ENCODE measurements at regions not wholly inside any gene's neighbourhood (a gene's known extent, or its start where the extent isn't known, plus 50 kb on each side); places are given as distances from the start of the nearest gene placed in this dataset.

DNA sequence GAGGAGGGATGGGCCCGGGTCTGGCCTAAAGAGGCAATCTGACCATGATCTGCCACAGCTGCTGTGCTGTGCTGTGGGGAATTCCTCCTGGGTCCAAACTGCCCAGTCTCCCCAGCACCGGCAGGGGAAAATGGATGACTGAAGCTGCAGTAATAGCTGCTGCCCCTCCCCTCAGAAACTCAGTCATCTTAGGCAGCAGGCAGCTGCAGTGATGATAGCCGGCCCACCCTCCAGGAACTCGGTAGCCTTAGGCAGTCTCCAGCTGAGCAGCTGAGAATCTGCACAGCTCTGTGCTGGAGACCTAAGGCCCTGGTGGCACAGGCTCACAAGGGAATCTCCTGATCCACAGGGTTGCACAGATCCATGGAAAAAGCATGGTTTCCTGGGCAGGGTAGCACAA lies 113.4 kb upstream of the USP38 start:
- CTCF ChIA-PET = no interaction called here
- no peak overlapping the region for H3K4me3 Mint-ChIP-seq
- H3K9me3 Mint-ChIP-seq = peaks cover 6% of the 10 kb centered on the region
- no peaks in the 10 kb centered on the region for H3K36me3 Mint-ChIP-seq
- DNase-seq = no peak
- no peaks in the 10 kb centered on the region for H3K4me1 Mint-ChIP-seq
- H3K27me3 Mint-ChIP-seq = no peaks in the 10 kb centered on the region
- no peak overlapping the region for H3K27ac Mint-ChIP-seq

DNA sequence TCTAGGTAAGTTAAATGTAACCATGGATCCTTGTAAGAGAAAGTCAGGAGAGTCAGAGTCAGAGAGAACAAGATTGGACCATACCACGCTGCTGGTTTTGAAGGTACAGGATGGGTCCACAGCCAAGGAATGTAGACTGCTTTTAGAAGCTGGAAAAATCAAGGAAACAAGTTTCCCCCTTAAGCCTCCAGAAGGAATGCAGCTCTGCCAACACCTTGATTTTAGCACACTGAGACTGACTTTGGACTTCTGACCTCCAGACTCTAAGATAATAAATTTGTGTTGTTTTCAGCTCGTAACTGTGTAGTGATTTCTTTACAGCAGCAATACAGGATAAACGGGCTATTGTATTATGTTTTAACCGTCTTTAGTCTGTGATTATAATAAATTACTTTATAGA lies 108.0 kb upstream of the USP38 start:
- Mint-ChIP-seq H3K4me1 (no peaks in the 10 kb centered on the region), H3K27ac (no peak overlapping the region), H3K36me3 (no peaks in the 10 kb centered on the region), H3K27me3 (peaks cover 3% of the 10 kb centered on the region), H3K4me3 (no peak overlapping the region), H3K9me3 (no peaks in the 10 kb centered on the region)
- no peak for DNase-seq
- CTCF ChIA-PET = no interaction called here

DNA sequence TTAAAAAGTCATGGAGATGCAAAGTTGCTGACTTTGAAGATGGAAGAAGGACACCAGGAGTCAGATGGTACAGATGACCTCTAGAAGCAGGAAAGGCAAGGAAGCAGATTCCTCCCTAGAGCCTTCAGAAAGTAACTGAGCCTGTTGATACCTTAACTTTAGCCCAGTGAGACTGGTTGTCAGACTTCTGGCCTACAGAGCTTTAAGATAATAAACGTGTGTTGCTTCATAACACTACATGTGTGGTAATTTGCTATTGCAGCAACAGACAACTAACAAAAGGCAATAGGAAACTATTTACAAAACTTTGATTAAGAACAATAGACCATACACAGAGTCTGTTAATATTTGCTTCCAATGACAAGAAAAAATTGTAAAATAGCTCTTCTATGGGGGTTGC lies 102.0 kb upstream of the USP38 start:
- CTCF ChIA-PET = no interaction called here
- Mint-ChIP-seq H3K27me3 (peaks cover 3% of the 10 kb centered on the region), H3K4me1 (no peaks in the 10 kb centered on the region), H3K27ac (no peak overlapping the region), H3K36me3 (no peaks in the 10 kb centered on the region), H3K9me3 (no peaks in the 10 kb centered on the region), H3K4me3 (no peak overlapping the region)
- no peak for DNase-seq

GRCh38 chr4:143083756-143084472 lies 100.8 kb upstream of the USP38 start:
- CTCF ChIA-PET = no interaction called here
- no peak for DNase-seq
- H3K4me3 Mint-ChIP-seq = no peak overlapping the region

DNA sequence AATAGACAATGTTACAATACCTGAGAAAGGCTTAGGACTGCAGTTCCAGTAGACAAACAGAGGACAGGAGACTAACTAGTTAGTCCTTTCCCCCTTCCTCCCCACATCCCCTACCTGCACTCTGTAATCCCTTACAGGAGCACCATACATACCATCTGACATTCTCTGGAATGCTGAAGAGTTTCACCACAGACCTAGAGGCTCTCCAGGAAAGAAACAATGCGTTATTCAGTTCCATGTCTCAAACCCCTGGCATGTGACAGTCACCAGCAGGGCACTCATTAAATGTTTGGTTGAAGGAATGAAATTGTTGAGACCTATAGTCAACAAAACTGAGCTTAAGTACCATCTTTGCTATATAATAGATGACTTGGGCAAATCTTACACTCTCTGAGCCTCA lies 100.2 kb upstream of the USP38 start:
- no peaks in the 10 kb centered on the region for H3K9me3 Mint-ChIP-seq
- no peaks in the 10 kb centered on the region for H3K4me1 Mint-ChIP-seq
- no peak for DNase-seq
- CTCF ChIA-PET = no interaction called here
- H3K36me3 Mint-ChIP-seq = no peaks in the 10 kb centered on the region
- no peak overlapping the region for H3K4me3 Mint-ChIP-seq
- H3K27me3 Mint-ChIP-seq = peaks cover 4% of the 10 kb centered on the region
- no peak overlapping the region for H3K27ac Mint-ChIP-seq

More at GRCh38 chr4:143083756-143084472, 100.8 kb upstream of the USP38 start:
- Mint-ChIP-seq H3K9me3 (no peaks in the 10 kb centered on the region), H3K27me3 (no peaks in the 10 kb centered on the region), H3K4me1 (no peaks in the 10 kb centered on the region), H3K36me3 (no peaks in the 10 kb centered on the region), H3K27ac (no peak overlapping the region)

DNA sequence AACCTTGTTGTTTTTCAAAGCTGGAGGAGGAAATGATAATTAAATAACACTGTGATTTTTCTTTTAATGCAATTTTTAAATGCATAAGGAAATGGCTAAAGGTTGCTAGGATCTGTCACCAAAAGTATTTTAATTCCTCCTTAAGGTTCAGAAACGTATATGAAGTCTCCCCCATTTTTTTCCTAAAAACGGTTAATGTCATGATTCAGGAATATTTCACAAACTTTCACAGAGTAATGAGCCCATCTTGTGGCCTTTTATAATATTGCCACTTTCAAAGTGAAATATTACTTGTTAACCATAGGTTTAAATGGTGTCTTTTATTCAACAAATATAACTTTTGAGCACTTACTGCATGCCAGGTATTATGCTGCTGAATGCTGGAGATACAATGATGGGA lies 99.5 kb upstream of the USP38 start:
- Mint-ChIP-seq H3K27me3 (peaks cover 4% of the 10 kb centered on the region), H3K27ac (no peak overlapping the region), H3K4me1 (no peaks in the 10 kb centered on the region), H3K36me3 (no peaks in the 10 kb centered on the region), H3K4me3 (no peak overlapping the region), H3K9me3 (no peaks in the 10 kb centered on the region)
- CTCF ChIA-PET = no interaction called here
- no peak for DNase-seq

- H3K27me3 Mint-ChIP-seq = peaks cover 4% of the 10 kb centered on the region
- no peaks in the 10 kb centered on the region for H3K9me3 Mint-ChIP-seq
- CTCF ChIA-PET = no interaction called here
- DNase-seq = no peak
- no peaks in the 10 kb centered on the region for H3K4me1 Mint-ChIP-seq
- H3K27ac Mint-ChIP-seq = no peak overlapping the region
- H3K4me3 Mint-ChIP-seq = no peak overlapping the region
- no peaks in the 10 kb centered on the region for H3K36me3 Mint-ChIP-seq
Measured at GRCh38 chr4:143085659-143086058, 99.1 kb upstream of the USP38 start.

DNA sequence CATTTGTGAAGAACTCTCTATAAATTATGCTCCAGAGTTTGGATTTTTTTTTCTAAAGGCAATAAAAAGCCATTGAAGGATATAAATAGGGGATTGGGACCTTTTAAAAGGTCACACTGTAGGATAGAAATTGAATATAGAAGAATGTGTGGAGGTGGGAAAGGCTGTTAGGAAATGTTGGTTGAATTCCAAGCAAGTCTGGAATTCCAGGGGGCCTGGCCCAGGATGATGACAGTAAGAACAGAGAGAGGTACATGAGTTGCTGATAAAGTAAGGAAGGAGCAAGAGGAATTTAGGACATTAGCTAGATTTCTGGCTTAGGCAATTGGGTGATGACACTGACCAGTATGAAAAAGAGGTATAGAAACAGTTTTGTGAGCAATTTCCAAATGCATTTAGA lies 95.4 kb upstream of the USP38 start:
- H3K36me3 Mint-ChIP-seq = no peaks in the 10 kb centered on the region
- H3K4me1 Mint-ChIP-seq = no peaks in the 10 kb centered on the region
- CTCF ChIA-PET = no interaction called here
- no peak overlapping the region for H3K4me3 Mint-ChIP-seq
- H3K27ac Mint-ChIP-seq = no peak overlapping the region
- no peak for DNase-seq
- no peaks in the 10 kb centered on the region for H3K9me3 Mint-ChIP-seq
- peaks cover 4% of the 10 kb centered on the region for H3K27me3 Mint-ChIP-seq

DNA sequence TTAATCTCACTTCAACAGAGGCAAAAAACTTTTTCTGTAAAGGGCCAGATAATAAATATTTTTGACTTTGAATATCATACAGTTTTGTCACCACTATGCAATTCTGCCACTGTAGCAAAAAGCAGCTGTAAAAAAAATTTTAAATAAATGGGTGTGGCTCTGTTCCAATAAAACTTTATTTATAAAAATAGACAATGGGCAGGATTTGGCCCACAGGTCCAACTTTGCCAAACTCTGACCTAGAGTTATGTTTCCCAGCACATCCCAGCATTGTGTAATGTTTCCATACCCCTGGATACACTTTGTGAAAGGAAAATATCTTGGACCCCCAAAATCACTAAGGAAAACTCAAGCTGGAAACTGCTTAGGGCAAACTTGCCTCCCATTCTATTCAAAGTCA lies 94.9 kb upstream of the USP38 start:
- Mint-ChIP-seq H3K4me1 (no peaks in the 10 kb centered on the region), H3K4me3 (no peak overlapping the region), H3K27ac (no peak overlapping the region), H3K36me3 (no peaks in the 10 kb centered on the region), H3K27me3 (peaks cover 4% of the 10 kb centered on the region), H3K9me3 (no peaks in the 10 kb centered on the region)
- DNase-seq = no peak
- CTCF ChIA-PET = no interaction called here

DNA sequence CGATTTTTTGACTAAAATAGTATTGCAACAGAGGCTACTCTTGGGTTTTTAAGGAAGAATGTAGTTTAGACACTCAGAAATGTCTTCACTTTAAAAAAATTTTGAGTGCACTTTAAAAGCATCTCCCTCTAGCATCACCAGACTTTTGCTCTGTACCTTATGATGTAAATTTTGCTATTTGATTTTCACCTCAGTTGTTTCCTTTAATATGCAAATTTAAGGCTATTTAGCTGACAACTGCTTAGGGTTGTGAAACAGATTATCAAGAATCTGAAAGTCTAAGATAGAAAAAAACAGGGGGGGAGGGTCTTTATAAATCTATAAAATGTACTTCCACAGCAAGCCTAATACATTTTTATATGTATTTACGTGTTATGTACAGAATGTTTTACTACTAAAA lies 92.9 kb upstream of the USP38 start:
- Mint-ChIP-seq H3K4me3 (no peak overlapping the region), H3K4me1 (no peaks in the 10 kb centered on the region), H3K9me3 (no peaks in the 10 kb centered on the region), H3K27me3 (peaks cover 4% of the 10 kb centered on the region), H3K36me3 (no peaks in the 10 kb centered on the region), H3K27ac (no peak overlapping the region)
- CTCF ChIA-PET = interaction anchor here (1.2 kb wide), 1 partner anchor 67 kb away, joined by 3 read pairs; no protein-coding TSS in a partner anchor
- DNase-seq = no peak

GRCh38 chr4:143095447-143095846 lies 89.3 kb upstream of the USP38 start:
- H3K4me1 Mint-ChIP-seq = no peaks in the 10 kb centered on the region
- H3K4me3 Mint-ChIP-seq = no peak overlapping the region
- H3K27ac Mint-ChIP-seq = peak overlapping the region; percentile 15
- DNase-seq = no peak
- CTCF ChIA-PET = no interaction called here
- H3K9me3 Mint-ChIP-seq = no peaks in the 10 kb centered on the region
- no peaks in the 10 kb centered on the region for H3K27me3 Mint-ChIP-seq
- no peaks in the 10 kb centered on the region for H3K36me3 Mint-ChIP-seq

GRCh38 chr4:143097751-143098150 lies 87.0 kb upstream of the USP38 start:
- no peaks in the 10 kb centered on the region for H3K36me3 Mint-ChIP-seq
- H3K27ac Mint-ChIP-seq = no peak overlapping the region
- H3K27me3 Mint-ChIP-seq = no peaks in the 10 kb centered on the region
- DNase-seq = no peak
- CTCF ChIA-PET = no interaction called here
- no peaks in the 10 kb centered on the region for H3K9me3 Mint-ChIP-seq
- no peak overlapping the region for H3K4me3 Mint-ChIP-seq
- H3K4me1 Mint-ChIP-seq = no peaks in the 10 kb centered on the region

DNA sequence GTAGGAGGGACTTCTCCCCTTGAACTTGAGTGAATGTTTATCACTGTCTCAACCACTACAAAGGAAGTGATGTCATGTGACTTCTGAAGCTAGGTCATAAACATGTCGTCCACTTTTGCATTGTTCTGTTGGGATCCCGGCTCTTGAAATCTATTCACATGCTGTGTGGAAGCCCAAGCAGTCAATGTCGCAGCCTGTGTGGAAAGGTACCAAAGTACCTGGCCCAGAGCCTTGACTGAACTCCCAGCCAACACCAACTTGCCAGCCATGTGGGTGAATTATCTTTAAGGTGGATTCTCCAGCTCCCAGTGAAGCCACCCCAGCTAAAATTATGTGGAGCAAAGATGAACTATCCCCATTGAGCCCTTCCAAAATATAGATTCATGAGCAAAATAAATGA lies 85.0 kb upstream of the USP38 start:
- Mint-ChIP-seq H3K36me3 (no peaks in the 10 kb centered on the region), H3K4me1 (no peaks in the 10 kb centered on the region), H3K27me3 (no peaks in the 10 kb centered on the region), H3K27ac (no peak overlapping the region), H3K4me3 (no peak overlapping the region), H3K9me3 (no peaks in the 10 kb centered on the region)
- CTCF ChIA-PET = no interaction called here
- DNase-seq = no peak

- Mint-ChIP-seq H3K4me1 (no peaks in the 10 kb centered on the region), H3K4me3 (no peak overlapping the region), H3K9me3 (peaks cover 3% of the 10 kb centered on the region), H3K27ac (no peak overlapping the region), H3K27me3 (no peaks in the 10 kb centered on the region), H3K36me3 (no peaks in the 10 kb centered on the region)
- no peak for DNase-seq
- CTCF ChIA-PET = no interaction called here
Measured at GRCh38 chr4:143109376-143109775, 75.3 kb upstream of the USP38 start.

GRCh38 chr4:143118663-143119062 lies 66.1 kb upstream of the USP38 start:
- Mint-ChIP-seq H3K27ac (no peak overlapping the region), H3K4me1 (no peaks in the 10 kb centered on the region), H3K27me3 (peaks cover 4% of the 10 kb centered on the region), H3K36me3 (no peaks in the 10 kb centered on the region), H3K4me3 (no peak overlapping the region), H3K9me3 (no peaks in the 10 kb centered on the region)
- no peak for DNase-seq
- CTCF ChIA-PET = interaction anchor here (0.6 kb wide), 1 partner anchor 393 kb away, joined by 3 read pairs; no protein-coding TSS in a partner anchor

DNA sequence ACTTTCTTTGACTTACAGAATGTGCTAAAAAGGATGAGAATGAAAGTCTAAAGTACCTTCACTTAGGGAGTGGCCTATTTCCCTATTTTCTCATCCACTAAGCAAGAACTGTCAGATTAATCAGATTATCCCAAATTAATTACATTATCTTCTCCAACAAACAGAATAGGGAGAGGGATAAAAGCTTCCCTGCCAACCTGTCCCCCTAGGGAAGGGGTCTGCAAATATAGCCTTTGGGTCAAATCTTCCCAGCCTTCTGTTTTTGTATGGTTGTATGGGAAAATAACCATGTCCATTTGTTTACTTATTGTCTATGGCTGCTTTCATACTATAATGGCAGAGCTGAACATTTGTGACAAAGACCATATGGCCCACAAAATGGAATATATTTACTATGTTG lies 57.1 kb upstream of the USP38 start:
- Mint-ChIP-seq H3K9me3 (peaks cover 3% of the 10 kb centered on the region), H3K4me1 (no peaks in the 10 kb centered on the region), H3K4me3 (no peak overlapping the region), H3K36me3 (no peaks in the 10 kb centered on the region), H3K27ac (no peak overlapping the region), H3K27me3 (no peaks in the 10 kb centered on the region)
- DNase-seq = no peak
- CTCF ChIA-PET = no interaction called here
